ENCODE measurements at regions not wholly inside any gene's neighbourhood (a gene's known extent, or its start where the extent isn't known, plus 50 kb on each side); places are given as distances from the start of the nearest gene placed in this dataset.

DNA sequence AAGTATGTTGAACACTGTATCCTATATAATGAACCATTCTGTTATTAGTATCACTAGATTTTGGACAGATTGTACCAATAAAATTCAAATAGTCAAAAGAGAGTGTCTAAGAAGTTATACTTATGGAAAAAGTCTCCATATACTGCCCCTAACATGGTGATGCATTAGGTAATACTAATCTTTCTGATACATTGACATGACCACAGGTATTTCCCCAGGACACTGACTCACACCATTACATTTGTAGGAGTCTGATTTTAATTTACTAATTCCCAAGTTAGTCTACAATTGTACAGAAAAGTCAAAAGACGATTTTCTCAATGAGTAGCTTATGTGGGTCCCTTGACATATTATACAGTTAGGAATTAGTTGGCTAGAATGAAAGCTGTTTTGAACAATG lies 593.8 kb downstream of the ISL1 start:
- no peak overlapping the region for H3K27ac ChIP-seq
- TF ChIP-seq, protein P1, sequence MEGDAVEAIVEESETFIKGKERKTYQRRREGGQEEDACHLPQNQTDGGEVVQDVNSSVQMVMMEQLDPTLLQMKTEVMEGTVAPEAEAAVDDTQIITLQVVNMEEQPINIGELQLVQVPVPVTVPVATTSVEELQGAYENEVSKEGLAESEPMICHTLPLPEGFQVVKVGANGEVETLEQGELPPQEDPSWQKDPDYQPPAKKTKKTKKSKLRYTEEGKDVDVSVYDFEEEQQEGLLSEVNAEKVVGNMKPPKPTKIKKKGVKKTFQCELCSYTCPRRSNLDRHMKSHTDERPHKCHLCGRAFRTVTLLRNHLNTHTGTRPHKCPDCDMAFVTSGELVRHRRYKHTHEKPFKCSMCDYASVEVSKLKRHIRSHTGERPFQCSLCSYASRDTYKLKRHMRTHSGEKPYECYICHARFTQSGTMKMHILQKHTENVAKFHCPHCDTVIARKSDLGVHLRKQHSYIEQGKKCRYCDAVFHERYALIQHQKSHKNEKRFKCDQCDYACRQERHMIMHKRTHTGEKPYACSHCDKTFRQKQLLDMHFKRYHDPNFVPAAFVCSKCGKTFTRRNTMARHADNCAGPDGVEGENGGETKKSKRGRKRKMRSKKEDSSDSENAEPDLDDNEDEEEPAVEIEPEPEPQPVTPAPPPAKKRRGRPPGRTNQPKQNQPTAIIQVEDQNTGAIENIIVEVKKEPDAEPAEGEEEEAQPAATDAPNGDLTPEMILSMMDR (conservative IDR thresholded peaks at IDR 0.05): no peak
- no peak for TF ChIP-seq ZFX (IDR thresholded peaks at IDR 0.05)

DNA sequence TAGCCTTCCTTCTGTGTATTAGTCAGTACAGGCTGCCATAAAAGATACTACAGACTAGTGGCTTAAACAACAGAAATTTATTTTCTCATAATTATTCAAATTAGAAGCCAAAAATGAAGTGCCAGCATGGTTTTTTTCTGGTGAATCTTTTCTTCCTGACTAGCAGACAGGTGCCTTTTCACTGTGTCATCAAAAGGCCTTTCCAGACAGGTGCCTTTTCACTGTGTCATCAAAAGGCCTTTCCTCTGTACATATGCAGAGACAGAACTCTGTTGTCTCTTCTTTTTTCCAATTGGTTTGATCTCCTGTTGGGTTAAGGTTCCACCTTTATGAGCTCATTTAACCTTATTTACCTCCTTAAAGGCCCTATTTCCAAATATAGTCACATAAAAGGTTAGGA lies 599.9 kb downstream of the ISL1 start:
- TF ChIP-seq ZFX (IDR thresholded peaks at IDR 0.05): no peak
- TF ChIP-seq, protein P1 (conservative IDR thresholded peaks at IDR 0.05): no peak
- no peak overlapping the region for H3K27ac ChIP-seq

DNA sequence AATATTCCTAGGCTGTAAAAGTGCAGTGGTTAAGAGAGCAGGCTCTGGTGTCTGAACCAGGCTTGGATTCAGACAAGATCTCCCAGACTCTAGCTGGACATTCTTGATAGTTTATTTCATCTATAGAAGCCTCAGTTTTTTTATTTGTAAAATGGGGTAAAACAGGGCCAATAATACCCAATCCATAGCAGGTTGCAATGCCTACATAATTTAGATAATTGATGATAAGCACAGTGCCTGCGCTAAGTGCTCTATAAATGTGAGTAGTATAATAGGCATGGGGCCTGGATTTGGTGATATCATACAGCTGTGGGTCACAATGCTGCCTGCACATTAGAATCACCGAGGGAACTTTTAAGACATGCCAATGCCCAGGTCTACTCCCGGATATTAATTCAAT lies 603.5 kb downstream of the ISL1 start:
- TF ChIP-seq, protein P1 (conservative IDR thresholded peaks at IDR 0.05): no peak
- TF ChIP-seq ZFX (IDR thresholded peaks at IDR 0.05): no peak
- H3K27ac ChIP-seq: no peak overlapping the region

DNA sequence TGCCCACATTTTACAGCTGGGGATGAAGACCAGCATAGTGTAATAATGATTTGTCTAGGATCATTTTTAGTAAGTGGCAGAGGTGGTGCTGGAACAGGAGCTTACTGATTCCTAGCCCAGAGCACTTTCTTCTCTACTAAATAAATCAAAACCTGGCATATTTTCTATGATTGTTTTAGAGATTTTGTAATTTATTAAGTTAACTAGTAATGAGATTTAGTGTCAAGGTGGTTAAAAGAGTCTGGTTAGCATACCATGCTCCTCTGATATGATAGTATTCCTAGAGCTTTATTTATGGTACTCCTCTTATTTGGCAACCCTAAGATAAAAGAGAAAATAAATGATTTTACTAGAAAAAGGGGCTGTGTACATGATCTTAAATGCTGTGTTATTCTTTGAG lies 604.0 kb downstream of the ISL1 start:
- no peak for TF ChIP-seq ZFX (IDR thresholded peaks at IDR 0.05)
- TF ChIP-seq, protein P1 (conservative IDR thresholded peaks at IDR 0.05): no peak
- no peak overlapping the region for H3K27ac ChIP-seq

DNA sequence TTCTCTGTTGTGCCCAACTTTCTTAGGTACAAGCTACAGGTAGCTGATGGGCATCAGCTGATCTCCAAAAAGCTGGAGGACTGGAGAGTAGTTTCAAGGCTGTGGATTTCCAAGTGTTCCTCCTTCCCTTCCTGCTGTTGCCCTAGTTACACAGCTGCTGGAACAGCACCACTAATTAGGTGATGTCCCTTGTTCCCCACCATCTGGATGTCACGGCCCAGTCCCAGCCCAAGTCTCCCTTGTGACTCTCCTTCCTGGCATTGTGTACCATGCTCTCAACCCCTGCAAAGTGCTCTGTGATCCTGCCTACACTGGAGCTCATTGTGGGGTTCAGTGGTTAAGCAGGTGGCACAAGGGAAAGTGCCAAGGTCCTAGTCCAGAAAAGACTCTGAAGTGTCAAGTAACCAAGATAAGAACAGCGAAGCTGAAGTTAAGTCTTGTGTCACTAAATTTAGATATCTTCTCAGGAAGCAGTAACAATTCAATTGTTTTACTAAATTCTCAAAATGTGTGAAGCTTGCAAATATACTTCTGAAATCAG lies 604.5 kb downstream of the ISL1 start:
- H3K27ac ChIP-seq: no peak overlapping the region
- TF ChIP-seq, protein P1 (conservative IDR thresholded peaks at IDR 0.05): no peak
- no peak for TF ChIP-seq ZFX (IDR thresholded peaks at IDR 0.05)

DNA sequence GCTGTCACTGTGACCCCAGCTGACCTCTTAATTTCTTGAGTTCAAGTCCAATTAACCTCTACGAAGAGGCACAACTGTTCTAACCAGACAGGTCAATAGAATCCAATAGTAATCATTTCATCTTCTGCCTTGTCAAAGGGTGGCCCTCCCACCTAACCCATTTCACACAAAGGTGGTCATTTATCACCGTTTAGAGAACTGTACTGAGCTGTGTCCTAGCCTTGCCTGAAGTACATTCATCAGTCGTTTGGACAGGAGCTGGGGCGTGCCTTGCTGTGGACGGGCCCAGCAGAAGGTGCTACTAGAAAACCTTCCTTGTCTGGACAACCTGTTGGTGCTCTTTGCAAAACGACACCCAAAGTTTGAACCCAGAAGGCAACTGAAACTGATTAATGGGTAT lies 605.4 kb downstream of the ISL1 start:
- no peak overlapping the region for H3K27ac ChIP-seq
- TF ChIP-seq, protein P1 (conservative IDR thresholded peaks at IDR 0.05): no peak
- TF ChIP-seq ZFX (IDR thresholded peaks at IDR 0.05): no peak

DNA sequence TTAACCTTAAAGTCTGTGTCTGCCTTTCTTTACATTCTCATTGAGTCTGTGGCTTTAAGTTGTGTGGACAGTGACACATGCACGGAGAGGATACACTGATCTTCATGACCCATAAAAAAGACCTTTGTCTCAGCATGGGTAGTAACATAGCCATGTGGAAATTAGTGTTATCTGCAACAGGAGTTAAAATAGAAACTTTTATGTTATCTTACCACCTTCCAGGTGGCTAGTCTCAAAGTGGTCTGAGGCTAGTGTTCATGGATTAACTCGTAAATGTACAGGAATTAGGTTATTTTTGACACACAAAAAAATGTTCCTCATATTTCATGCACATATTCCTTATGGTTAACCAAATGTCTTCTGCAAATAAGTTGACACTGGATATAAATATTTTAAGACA lies 607.0 kb downstream of the ISL1 start:
- TF ChIP-seq, protein P1 (conservative IDR thresholded peaks at IDR 0.05): no peak
- no peak for TF ChIP-seq ZFX (IDR thresholded peaks at IDR 0.05)
- no peak overlapping the region for H3K27ac ChIP-seq

Measured in C4-2B (cell line).